Hematopoietic multipotent progenitor cell treated with erythropoietin and hydrocortisone succinate and interleukin-3 and kit ligand, for 6 days (in vitro differentiated cells): ENCODE measurements at regions not wholly inside any gene's neighbourhood (a gene's known extent, or its start where the extent isn't known, plus 50 kb on each side); places are given as distances from the start of the nearest gene placed in this dataset.
A peak's percentile ranks its signal among the peaks of the same experiment; 100 is the strongest.

ENCODE experiments used
- DNase-seq: peaks from one replicate; pipeline ENCODE4 v3.0.0-alpha.2; 2015

DNA sequence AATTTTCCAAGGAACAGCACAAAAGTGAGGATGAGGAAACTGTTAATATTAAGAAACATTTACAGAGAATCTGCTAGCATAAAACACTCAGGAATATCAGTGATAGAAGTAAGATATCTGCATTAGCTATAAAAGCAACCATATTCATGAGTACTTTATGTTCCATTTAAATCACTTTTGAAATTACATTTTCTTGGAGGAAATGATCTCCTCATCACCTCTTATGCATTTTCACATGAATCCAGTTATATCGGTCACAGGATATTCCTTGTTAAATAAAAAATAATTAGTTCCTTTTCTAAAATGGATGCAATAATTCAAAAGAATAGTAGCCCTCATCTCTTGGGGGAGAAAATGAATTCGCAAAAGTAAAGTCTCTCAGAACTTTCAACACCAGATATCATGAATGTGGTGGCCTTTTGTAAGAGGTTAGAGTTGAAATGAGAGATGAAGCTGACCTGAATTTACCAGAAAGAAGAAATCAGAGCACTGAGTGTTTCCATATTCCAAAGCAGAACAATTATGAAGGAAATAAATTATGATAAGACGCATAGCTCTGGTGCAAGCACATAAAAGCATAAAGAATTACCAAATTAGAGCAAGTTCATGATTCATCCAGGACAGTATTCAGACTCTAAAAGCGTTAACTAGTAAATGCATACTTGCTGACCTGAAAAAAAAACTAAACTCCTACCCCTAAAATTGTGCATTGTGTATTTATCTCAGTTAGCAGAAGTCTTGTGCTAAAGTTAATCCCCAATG lies 321.9 kb upstream of the CCDC54 start:
- no peak for DNase-seq

DNA sequence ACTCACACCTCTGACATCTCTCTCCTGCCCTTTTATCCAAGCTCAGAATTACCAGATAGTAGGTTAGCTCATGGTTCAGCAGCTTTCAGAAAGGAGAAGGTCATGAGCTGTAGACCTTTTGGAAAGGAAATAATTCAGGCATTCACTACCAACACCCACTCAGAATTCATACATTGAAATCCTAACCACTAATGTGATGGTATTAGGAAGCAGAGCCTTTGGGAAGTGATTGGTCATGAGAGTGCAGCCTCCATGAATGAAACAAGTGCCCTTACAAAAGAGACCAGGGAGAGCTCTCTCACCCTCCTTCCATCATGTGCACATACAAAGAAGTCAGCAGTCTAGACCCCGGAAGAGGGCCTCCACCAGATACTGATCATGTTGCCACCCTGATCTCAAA lies 315.8 kb upstream of the CCDC54 start:
- no peak for DNase-seq

DNA sequence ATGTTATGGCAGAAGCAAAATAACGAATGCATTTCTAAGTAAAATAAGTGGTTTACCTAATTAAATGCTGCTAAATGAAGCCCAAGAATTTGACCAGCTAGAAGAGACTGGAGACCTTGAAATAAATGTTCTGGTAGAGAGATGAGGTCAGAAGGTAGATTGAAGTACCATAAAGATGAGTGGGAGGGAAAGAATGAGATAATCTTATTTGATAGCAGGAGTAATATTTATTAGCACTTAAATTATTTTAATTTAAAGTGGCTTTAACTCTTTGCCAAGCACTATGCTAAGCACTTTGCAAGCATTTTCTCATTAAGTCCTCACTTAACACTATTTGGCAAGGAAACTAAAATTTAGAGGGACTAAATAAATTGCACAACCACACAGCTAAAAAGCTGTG lies 314.9 kb upstream of the CCDC54 start:
- DNase-seq, result no peak

DNA sequence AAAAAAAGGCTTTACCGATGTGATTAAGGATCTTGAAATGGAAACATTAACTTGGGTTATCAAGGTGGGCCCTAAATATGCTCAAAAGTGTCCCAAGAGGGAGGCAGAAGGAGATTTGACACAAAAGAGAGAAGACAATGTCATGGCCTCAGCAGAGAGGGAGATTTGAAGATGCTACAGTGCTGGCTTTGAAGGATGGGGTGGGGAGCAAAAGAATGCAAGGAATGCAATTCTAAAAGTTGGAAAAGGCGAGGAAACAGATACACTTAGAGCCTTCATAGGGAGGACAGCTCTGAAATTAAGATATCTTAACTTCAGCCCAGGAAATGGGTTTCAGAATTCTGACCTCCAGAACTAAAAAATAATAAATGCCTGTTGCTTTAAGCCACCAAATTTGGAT lies 314.5 kb upstream of the CCDC54 start:
- DNase-seq, result no peak

DNA sequence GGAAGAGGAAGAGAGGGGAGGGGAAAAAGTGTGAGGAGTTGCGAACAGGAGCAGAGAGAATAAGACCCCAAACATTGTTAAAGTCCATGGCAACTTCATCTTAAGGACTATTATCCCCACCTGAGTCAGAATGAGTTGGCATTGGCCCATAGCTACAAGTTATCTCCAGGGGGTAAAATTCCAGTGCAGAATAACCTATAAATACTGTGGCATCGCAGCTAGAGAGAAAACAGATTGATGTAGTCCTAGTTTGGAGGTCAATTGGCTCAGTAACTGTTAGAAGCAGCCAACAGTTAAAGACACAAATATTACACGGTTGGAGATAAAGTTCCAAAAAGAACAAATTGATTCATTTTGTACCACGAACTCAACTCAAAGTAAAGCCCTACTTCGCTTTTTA lies 313.9 kb upstream of the CCDC54 start:
- no peak for DNase-seq

DNA sequence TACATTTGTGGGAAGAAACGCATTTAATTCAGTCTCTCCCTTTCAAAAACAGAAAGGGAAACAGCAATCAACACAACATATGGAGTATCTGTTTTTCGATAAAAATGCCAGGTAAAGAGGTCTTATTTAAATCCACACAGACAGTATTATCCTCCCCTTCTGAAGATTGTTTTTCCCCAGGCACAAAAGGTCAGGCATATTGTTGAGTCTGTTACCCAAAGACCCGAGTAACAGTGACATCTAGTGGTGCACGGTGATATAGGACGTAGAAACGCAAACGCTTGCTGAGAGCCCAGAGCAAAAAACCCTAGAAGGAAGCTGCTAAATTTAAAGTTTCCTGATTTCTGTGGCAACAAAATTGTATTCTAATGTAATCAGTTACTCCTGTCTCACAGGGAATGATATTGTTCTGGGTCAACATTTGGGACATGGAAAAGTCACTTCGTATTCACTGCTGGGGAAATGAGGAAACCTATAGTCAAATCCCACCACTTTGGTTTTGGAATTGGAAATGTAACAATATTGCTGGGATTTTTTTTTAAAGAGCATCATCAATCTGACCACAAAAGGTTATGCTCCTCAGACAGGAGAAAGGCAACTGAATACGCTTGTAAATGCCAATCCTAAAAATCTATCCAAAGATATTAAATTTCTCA lies 312.7 kb upstream of the CCDC54 start:
- DNase-seq, result peak; percentile 85

DNA sequence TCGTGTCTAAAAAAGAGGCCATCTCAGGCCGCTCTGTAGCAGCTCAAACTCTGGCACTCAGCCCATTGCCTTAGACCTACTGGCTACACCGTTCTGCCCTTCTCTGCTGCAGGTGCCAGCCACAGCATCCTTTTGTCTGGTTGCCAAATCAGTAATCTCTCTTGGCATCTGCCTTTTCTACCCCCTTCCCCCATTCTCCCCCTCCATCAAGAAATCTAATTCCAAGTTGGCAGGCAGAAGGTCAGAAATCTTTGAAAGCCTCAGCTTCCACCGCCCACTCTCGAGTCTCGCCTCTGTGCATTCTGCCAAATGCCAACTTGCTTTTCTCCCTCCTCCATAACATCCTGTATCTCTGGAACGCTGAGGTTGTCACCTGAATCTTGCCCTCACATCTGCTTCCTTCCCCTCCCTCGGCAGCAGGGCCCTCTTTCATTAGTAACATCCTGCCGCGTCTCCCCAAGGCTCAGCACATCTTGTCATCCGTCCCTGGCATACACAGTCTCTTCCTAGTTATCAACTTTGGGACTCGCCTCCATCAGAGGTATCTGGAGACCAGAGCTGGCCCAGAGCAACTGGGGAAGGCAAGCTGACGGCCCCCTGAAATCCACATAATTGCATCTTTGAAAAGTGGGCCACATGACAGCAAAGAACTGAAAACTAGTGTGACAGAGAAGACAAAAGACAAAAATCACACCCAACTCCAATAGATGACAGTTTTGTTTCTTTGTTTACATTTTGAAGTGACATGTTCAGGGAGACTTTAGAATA lies 312.0 kb upstream of the CCDC54 start:
- DNase-seq, result no peak

DNA sequence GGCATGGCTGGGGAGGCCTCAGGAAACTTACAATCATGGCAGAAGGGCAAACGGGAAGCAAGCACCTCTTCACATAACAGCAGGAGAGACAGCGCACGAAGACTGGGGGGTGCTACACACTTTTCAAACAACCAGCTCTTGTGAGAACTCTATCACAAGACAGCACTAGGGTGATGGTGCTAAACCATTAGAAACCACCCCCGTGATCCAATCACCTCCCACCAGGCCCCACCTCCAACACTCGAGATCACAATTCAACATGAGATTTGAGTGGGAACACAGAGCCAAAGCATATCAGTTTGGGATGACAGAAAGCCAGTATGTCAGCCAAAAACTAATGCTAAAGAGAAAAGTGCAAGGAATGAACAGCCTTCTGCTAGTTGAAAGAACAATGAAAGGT lies 309.8 kb upstream of the CCDC54 start:
- no peak for DNase-seq

DNA sequence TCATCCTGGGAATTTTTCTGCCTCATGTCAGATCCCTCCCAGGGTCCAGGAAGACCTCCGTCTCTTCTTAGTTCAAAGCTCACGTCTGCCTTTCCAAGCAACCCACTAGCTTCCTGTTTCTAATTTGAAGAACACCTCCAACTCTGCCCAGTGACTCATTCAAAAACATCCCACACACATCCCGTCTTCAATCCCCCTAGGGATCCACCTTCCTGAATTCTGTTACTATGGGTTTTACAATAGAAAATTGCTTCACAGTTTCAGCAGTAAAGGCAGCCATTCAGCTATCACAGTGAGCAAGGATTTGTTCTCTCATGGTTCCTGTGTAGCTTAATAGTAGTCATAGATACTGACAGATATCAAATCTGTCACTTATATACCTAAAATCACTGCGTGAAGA lies 308.3 kb upstream of the CCDC54 start:
- DNase-seq, result no peak

DNA sequence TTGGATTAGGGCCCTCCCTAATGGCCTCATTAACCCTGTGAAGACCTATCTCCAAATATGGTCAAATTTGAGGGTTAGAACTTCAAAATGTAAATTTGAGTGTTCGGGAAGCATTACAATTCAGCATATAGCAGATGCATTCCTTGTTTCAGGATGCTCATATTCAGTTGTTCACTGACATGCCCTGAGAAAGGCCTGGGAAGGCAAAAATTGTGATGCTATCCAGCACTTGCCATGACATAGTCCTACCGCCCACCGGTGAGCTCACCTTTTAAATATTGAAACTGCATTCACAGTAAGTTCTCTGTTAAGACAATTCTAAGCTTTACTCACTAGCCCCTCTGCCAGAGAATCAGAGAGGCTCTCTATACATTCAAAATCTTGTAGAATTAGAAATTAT lies 300.3 kb upstream of the CCDC54 start:
- no peak for DNase-seq

DNA sequence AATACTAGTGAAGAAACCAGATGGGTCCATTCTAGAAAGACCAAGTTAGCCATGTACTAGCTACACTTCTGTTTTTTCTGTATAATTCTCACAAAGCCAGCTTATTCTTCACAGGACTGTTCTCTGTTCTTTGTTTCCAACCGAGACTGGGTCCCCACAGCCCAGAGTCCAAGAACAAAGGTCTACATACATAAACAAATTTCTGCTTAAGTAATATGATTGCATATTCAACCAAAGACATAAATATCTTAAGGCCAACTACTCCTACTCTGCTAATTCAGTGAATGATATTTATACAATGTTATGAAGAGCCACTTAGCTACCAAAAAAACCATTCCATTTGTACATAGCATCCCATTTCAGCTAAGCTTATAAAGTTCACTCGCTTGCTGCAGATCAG lies 299.8 kb upstream of the CCDC54 start:
- no peak for DNase-seq

DNA sequence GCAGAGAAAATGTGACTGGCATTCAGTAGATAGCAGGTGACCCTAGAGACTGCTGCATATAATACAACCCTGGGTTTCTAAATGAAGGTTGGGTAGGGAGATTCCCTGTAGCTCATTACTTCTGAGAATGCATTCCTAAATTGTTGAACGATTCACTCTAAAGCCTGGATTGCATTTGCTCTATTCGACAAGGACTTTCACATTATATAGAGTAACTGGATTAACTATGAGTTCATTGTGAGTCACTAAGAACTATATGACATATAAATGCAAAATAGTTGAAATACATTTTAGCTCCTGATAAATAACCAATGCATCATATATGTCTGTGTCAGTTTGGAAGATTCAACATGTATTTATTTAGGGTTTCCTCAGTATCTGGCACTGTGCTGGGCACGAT lies 294.7 kb upstream of the CCDC54 start:
- DNase-seq, result no peak

DNA sequence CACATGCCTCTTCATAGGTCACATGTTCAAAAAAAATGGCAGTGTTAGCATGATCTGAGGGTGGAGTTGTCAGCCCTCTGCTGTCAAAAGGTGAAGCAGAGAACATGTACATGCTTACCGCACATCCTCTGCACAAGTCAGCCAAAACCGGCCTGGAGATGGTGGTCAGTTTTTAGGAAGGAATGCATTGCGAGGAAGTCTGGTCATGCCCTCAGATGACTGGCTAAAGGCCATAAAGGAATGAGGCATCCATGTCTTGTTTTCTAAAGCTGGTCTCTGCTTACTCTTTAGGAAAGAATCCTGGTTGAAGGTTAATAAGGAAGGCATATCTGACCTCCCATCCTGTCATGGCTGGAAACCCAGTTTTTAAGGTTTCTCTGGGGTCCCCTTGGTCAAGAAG lies 292.0 kb upstream of the CCDC54 start:
- DNase-seq, result no peak

DNA sequence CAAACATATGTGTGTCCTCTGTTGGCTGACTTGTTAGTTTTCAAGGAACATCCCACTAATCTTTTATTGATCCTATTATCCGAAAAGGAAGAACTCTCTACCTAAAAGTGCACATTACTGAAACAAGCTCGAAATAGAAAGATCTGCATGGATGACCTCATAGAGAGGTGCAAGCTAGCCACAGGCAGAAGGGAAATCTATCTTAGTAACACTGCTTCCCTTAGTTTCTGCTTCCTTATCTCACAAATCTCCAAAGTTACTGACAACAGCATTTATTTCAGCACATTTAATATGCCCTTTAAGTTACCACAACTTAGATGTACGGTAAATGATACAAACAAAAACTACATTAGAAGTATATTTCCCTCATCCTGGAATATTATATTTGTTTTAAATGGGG lies 285.1 kb upstream of the CCDC54 start:
- peak; percentile 3 for DNase-seq

DNA sequence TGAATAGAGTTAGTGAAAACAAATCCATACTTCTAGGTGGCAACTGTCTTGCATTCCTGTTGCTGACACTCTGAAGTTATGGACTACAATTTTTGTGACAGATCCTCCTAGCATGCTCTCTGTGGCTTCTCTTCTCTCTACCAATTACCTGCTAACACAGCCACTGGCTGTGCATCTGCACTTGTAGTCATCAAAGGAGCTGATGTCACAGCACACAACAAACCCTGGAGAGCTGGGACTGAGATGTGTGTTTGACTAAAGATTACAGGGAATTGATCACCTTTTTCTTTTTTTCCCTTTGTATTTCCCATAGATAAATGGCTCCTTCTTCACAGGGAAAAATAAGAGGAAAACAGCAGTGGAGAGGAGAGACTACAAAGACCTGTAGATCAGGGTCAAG lies 278.4 kb upstream of the CCDC54 start:
- no peak for DNase-seq

DNA sequence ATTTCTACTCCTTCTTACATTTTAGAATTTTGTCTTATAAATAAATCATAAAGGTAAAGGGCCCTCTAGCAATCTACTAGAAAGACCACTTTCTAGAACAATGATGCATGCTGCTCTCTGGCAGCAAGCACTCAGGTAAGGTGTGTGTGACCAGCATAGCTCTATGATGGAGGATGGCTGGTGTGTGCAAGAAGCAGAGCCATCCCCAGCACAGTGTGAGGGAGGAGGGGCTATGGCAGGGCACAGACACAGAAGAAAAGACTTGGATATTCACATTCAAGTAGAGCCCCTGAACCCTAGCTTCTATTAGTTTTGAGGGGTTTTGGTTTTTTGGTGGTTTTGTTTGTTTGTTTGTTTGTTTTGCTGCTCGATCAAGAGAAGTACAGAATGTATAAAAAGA lies 277.1 kb upstream of the CCDC54 start:
- no peak for DNase-seq

DNA sequence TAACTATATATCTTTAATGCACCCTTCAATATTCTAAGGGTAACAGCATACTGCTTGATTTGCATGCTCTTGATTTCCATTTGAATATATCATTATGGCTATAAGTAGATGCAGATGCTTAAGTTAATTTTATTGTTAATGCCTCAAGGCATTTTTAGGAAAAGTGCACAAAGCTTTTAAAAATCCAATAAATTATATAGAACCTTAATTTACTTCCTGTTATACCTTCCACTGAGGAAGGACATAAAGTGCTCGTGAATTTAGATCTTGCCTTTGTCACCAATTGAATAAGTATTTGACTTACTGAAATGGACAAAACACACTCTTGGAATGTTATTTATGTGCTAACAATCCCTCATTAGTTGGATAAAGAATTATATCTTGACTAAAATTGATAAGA lies 276.7 kb upstream of the CCDC54 start:
- no peak for DNase-seq

DNA sequence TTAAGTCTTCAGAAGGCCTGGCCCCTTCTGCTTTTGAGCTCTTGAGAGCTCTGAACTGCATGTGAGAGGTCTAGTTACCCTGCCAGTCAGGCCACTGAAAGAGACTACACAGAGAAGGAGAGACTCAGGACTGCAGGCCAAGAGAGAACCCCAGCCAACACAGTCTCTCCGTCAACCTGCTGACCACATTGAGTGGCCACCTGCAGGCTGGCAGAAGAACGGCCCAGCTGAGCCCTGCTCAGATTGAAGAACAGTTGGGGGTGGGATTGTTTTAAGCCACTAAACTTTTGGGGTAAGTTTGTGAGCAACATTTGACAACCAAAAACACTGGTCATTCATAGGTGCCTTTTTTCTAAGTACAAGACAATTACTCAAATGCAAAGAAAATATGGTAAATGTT lies 273.5 kb upstream of the CCDC54 start:
- no peak for DNase-seq

DNA sequence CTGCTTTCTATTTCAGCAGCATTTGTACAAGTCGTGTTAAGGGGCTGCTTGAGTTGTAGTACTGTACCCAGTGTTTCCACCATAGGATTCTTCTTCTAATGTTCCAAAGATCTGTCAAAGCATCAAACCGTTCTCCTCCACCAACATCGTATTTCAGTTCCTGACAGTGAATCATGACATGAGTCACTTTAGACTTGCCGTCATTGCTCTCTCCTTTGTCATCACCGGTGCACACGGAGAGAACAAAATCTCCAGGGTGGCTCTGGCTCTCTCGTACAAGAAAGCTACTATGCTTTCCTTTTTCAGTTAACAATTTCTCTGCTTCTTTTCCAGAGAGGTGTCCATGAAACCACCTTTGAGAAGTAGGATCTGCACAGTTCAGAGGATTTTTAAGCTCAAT lies 270.9 kb upstream of the CCDC54 start:
- no peak for DNase-seq

DNA sequence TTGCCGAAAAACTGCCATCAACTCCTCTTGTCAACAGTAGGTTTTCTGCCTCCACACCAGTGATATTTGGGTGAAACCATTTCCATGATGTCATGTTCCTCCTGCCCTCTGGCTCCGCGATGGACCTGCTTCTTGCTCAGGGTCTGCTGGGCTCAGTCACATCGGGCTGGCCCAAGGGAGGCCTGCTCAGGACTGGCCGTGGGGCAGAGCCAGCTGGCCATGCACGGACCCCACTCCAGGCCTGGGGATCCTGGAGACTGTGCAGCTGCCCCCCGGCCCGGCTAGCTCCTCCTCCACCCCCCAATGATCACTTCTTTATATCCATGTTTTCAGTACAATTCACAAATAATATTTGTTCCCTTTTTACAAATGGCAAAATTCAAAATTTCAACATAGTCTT lies 270.3 kb upstream of the CCDC54 start:
- no peak for DNase-seq

DNA sequence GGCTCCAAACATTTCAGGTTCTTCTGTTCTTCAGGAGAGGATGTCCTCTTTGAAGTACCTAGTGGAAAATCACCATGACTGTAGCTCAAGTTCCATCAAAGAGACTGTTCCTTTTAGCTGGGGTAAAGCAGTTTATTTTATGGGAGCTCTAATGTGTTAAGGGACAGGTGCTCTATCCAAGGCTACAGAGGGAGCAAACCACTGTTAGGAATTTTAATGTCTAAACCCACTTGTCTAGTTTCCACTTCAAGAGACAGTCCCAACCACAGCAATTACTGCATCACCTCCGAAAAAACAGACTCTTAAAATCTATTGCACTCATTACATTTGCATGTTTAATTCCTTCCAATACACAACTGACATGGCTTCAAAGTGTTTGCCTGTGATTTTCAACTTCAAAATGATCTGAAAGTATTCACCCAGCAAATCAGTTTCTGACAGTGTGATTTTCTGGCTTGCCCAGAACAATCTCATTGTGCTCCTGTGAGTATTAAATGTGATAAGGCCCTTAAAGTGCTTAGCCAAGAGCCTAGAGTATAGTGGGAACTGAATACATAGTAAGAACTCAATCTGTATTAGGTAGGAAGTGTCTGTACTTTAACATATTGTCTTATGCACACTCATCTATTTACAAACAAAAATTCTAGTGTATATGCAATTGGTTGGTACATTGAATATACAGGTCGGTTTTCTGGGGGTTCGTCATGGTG lies 266.5 kb upstream of the CCDC54 start:
- DNase-seq, result no peak

DNA sequence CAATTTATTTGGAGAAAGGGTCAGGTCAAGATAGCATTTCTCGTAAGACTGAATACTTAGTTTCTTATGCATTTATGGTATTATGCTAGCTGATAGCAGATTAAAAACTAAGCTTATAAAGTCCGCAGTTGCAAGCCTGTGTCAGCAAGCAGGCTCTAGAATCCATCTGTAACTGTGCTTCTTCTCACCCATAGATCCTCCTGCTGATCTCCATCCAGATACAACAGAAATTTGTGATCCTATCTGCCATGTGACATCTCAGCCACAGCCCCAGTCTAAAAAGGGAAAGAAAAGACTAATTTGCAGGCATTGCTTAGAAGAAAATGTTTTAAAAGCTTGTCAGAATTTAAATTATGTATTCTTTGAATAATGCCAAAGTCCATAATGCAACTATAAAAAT lies 265.4 kb upstream of the CCDC54 start:
- no peak for DNase-seq

DNA sequence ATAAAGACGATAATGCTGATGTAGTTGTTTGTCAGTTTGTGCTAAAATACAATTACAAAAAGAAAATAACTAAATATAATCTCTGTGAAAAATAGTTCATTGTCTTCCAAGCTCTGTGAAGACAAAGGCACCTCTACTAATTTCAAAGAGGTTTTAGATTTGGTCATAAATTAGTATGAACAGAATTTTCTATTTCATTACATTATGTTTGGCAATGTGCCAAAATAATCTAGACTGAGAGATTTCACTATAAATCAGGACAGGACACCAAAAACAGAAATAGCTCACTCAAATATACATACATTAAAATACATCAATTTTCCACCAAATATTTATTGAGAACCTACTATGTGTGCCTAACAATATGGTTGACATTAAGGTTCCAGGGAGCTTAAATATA lies 264.9 kb upstream of the CCDC54 start:
- DNase-seq, result no peak

DNA sequence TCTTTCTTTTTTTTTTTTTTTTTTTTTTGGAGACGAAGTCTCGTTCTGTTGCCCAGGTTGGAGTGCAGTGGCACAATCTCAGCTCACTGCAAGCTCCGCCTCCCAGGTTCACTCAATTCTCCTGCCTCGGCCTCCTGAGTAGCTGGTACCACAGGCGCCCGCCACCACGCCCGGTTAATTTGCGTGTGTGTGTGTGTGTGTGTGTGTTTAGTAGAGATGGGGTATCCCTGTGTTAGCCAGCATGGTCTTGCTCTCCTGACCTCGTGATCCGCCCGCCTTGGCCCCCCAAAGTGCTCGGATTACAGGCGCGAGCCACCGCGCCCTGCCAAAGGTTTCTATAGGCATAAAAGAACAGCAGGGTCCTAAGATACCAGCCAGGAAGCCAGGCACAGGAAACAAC lies 261.0 kb upstream of the CCDC54 start:
- DNase-seq, result no peak
